GM06990 (cell line): ENCODE measurements at regions not wholly inside any gene's neighbourhood (a gene's known extent, or its start where the extent isn't known, plus 50 kb on each side); places are given as distances from the start of the nearest gene placed in this dataset.

Experiments used
- DNase-seq: peaks from one replicate; pipeline ENCODE4 v3.0.0-alpha.2; 2011; ENCODE audit not compliant: insufficient read length; ENCODE audit errors: extremely low read depth
- H3K27me3 ChIP-seq: replicated peaks from 2 replicates; pipeline ENCODE4 v1.6.0; 2011; ENCODE audit warnings: low read length; ENCODE audit not compliant: control insufficient read depth, insufficient read depth
- H3K36me3 ChIP-seq: 2 replicates; pipeline ENCODE4 v1.5.1; 2011; ENCODE audit warnings: low read length; ENCODE audit not compliant: control insufficient read depth, insufficient read depth
- H3K4me3 ChIP-seq: replicated peaks from 2 replicates; pipeline ENCODE4 v1.5.1; 2011; ENCODE audit warnings: low read depth, mild to moderate bottlenecking, control low read depth, low read length
- TF ChIP-seq, protein P1 (sequence below): IDR thresholded peaks from 2 replicates; pipeline ENCODE4 v1.5.1; 2011; ENCODE audit warnings: low read length, control low read depth, mild to moderate bottlenecking, inconsistent platforms; ENCODE audit not compliant: insufficient read depth, poor library complexity, severe bottlenecking

DNA sequence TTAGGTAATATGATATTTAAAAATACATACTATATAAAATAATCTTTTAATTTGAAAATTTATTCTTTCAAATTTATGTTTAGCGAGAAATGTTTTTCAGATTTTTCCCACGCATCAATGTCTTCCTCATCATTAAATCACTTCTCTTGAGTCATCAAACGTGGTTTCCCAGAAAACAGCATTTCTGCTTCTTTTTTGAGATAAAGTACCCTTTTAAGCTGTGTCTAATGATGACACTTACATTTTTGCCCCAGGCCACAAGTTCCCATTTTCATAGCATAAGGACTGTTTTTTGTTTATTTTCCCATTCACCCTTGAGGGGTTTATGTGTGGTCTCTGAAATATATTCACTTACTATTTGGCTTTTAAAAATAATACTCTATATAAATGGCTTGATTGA is 139.0 kb upstream of the HS3ST3A1 start:
- no peaks in the 10 kb centered on the region for H3K27me3 ChIP-seq
- no peak overlapping the region for H3K4me3 ChIP-seq
- H3K36me3 ChIP-seq: no peaks in the 10 kb centered on the region
- TF ChIP-seq, protein P1, sequence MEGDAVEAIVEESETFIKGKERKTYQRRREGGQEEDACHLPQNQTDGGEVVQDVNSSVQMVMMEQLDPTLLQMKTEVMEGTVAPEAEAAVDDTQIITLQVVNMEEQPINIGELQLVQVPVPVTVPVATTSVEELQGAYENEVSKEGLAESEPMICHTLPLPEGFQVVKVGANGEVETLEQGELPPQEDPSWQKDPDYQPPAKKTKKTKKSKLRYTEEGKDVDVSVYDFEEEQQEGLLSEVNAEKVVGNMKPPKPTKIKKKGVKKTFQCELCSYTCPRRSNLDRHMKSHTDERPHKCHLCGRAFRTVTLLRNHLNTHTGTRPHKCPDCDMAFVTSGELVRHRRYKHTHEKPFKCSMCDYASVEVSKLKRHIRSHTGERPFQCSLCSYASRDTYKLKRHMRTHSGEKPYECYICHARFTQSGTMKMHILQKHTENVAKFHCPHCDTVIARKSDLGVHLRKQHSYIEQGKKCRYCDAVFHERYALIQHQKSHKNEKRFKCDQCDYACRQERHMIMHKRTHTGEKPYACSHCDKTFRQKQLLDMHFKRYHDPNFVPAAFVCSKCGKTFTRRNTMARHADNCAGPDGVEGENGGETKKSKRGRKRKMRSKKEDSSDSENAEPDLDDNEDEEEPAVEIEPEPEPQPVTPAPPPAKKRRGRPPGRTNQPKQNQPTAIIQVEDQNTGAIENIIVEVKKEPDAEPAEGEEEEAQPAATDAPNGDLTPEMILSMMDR: no peak
- no peak for DNase-seq

DNA sequence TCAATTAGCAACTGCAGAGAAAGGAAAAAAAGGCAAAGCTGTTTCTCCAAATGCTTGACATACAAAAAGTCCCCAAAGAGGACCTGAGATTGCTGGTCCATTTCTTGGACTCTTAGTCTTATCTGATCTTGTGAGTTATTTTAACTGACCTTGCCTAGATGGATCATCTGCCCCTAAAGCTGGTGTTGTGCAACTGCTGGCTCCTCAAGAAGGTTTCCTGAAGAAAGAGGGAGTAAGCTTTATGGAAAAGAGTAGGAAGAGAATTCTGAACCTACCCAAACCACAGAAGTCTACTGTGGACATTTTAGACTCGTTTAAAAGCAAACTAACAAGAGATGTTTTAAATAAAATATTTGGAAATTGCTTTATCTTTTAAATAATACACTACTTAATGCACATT is 140.0 kb upstream of the HS3ST3A1 start:
- no peaks in the 10 kb centered on the region for H3K36me3 ChIP-seq
- no peaks in the 10 kb centered on the region for H3K27me3 ChIP-seq
- DNase-seq: no peak
- no peak overlapping the region for H3K4me3 ChIP-seq
- TF ChIP-seq, protein P1: no peak

- H3K4me3 ChIP-seq: no peak overlapping the region
- TF ChIP-seq, protein P1: no peak
These were observed 142.2 kb upstream of the HS3ST3A1 start for GRCh38 chr17:13743906-13744305.

DNA sequence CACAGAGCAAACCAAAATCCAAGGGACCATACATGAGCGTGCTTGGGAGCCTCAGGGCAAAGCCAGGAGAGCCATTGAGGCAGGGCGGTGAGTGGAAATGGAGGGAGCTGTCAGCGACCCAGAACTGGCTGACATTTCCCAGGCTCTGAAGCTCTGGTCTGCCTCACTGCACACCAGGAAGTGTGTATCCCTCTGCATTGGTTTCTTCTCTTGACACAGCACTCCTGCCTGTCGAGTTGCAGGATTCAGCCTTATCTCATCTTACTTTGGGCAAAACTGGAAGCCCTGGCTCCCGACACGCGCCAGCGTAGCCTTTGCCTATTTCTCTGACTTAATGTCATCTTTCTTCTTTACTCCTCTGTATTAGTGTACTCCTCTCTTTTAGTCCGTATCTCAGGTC is 144.7 kb upstream of the HS3ST3A1 start:
- no peak for DNase-seq
- no peaks in the 10 kb centered on the region for H3K27me3 ChIP-seq
- H3K36me3 ChIP-seq: no peaks in the 10 kb centered on the region
- no peak overlapping the region for H3K4me3 ChIP-seq
- TF ChIP-seq, protein P1: no peak

More at GRCh38 chr17:13743906-13744305, 142.2 kb upstream of the HS3ST3A1 start:
- DNase-seq: no peak
- Histone ChIP-seq H3K27me3 (no peaks in the 10 kb centered on the region), H3K36me3 (no peaks in the 10 kb centered on the region)

- TF ChIP-seq, protein P1: no peak
- DNase-seq: no peak
- H3K4me3 ChIP-seq: no peak overlapping the region
- H3K27me3 ChIP-seq: no peaks in the 10 kb centered on the region
- H3K36me3 ChIP-seq: no peaks in the 10 kb centered on the region
These were observed 147.6 kb upstream of the HS3ST3A1 start for GRCh38 chr17:13749166-13749890.

GRCh38 chr17:13749891-13750235 is 148.1 kb upstream of the HS3ST3A1 start:
- Histone ChIP-seq H3K36me3 (no peaks in the 10 kb centered on the region), H3K27me3 (no peaks in the 10 kb centered on the region), H3K4me3 (no peak overlapping the region)
- no peak for DNase-seq
- TF ChIP-seq, protein P1: no peak
